HG02588 (cell line): ENCODE measurements at regions not wholly inside any gene's neighbourhood (a gene's known extent, or its start where the extent isn't known, plus 50 kb on each side); places are given as distances from the start of the nearest gene placed in this dataset.
"Not testable (repeated sequence)": the region's sequence is repeated elsewhere in the genome, so short reads cannot be mapped to it uniquely, and the experiment has no call there.

Experiments used
- ATAC-seq: cut with Tn5 transposase; IDR thresholded peaks from one replicate; pipeline ENCODE4 v1.9.1; 2021; ENCODE audit warnings: mild to moderate bottlenecking, moderate library complexity; ENCODE audit not compliant: unreplicated experiment

- ATAC-seq: no peak
Measured at GRCh38 chr12:33588725-33589405, 149.2 kb upstream of the SYT10 start.

- ATAC-seq: no peak
Measured at GRCh38 chr12:33589576-33590114, 150.0 kb upstream of the SYT10 start.

DNA sequence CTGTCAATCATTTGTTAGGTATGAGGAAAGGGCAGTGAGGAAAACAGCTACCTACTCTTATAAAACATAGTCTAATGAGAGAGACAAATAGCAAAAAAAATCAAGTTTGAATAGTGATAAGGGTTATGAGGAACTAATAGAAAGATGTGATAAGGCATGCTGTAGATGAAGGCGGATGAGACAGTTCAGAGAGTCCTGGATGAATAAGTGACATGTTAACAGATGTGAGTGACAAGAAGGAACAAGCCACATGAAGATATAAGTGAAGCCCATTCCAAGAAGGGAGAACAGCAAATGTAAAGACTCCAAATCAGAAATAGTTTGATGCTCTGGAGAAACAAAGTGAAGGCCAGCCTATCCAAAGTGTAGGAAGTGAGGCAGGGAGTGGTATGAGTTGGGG lies 154.1 kb upstream of the SYT10 start:
- ATAC-seq: no peak

DNA sequence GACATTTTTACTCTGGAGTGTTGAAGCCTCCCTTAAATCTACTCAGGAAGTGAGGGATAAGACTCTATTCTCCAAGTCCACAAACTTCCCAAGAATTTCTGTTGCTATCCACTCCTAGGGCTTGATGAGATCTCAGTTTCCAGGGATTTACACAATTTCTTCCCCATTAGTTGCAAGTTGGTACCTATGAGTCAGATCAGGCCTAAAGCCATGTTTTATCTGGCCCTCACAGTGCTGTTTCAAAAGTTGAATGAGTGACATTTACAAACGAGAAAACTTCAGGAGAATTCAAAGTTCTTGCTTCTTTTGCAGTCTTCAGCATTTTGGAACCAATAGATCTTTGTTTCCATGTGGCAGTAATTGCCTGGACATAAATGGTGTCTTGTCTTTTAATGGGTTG lies 156.4 kb upstream of the SYT10 start:
- ATAC-seq: no peak

GRCh38 chr12:33596814-33597213 lies 157.2 kb upstream of the SYT10 start:
- ATAC-seq: no peak

DNA sequence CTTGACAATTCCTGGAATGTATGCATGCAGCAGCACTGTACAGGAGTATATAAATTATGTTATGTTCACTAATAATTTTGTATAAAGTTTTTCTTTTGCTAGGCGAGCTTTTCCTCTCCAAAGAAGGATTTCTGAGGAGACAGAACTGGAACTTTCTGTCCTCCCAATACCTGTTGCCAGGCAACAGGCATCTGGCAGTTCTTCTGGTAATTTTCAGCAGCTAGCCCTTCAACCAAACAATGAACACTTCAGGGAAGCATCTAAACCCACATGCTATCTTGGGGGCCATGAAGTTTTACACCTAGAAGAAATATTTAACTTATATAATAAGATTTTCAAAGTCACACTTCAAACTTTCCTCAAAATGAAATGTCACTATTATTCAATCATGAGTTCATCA lies 162.9 kb upstream of the SYT10 start:
- no peak for ATAC-seq

GRCh38 chr12:33605757-33606156 lies 166.1 kb upstream of the SYT10 start:
- no peak for ATAC-seq

DNA sequence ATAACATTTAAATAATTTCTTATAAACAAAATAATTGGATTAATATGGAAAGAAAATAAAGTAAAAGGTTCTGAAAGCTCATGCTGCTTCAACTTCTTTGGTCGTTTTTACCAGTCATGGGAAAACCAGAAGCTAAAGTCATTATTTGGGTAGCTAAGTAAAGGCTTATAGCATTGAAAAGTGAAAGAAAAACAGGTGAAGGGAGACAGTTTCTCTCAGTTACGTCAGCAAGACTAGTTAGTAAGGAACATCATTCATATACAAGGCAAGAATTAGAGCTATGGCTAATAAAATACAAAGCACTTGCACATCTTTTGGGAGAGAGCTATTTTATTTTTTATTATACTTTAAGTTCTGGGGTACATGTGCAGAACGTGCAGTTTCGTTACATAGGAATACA lies 170.3 kb upstream of the SYT10 start:
- no peak for ATAC-seq

- no peak for ATAC-seq
Measured at GRCh38 chr12:33614630-33615029, 175.0 kb upstream of the SYT10 start.

- ATAC-seq: no peak
Measured at GRCh38 chr12:33617218-33617617, 177.6 kb upstream of the SYT10 start.

DNA sequence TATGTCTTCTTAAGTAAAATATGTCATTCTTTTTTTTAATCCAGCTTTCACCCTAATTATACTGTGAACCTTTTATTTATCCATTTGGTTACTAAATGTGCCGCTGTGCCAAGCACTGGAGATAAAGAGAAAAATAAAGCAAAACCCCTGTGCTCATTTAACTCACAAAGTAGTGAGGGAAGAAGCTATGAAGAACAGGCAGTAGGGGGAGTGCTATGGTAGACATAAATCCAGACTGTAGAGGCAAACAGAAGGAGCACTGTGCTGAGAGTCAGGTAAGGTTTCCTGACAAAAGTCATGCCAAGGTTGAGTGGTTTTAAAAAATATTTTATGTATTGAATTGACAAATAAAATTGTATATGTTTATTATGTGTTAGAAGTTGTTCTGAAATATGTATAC lies 188.5 kb upstream of the SYT10 start:
- ATAC-seq: no peak

DNA sequence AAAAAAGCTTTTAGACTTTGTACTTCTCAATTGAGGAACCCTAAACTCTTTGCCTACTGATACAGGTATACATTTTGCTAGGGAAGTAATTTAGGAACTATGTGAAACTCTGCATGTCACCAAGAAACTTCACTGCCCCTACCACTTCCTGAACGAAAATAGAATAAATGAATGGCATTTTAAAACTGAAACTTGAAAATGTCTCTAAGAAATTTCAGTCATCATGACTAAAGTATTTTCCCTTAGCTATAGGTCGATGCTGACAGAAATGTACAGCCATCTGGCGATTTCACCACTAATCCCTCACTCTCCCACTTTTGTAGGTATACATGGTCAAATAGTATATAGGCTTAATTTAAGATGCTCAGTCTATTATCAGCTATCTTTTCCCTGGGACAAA lies 194.9 kb upstream of the SYT10 start:
- ATAC-seq: peak; percentile 57

DNA sequence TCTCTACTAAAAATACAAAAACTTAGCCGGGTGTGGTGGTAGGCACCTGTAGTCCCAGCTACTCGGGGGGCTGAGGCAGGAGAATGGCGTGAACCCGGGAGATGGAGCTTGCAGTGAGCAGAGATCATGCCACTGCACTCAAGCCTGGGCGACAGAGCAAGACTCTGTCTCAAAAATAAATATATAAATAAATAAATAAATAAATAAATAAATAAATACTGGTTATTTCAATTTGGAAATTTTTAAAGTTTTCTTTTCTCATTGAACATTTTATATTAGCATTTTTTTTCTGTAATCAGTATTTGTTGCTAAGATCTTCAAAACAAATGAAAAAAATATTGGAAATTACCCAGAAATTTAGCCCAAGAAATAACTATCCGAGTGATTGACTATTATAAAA lies 197.3 kb upstream of the SYT10 start:
- ATAC-seq: not testable (repeated sequence)

GRCh38 chr12:33639975-33640374 lies 200.4 kb upstream of the SYT10 start:
- ATAC-seq: no peak

- no peak for ATAC-seq
Measured at GRCh38 chr12:33649992-33650391, 210.4 kb upstream of the SYT10 start.

DNA sequence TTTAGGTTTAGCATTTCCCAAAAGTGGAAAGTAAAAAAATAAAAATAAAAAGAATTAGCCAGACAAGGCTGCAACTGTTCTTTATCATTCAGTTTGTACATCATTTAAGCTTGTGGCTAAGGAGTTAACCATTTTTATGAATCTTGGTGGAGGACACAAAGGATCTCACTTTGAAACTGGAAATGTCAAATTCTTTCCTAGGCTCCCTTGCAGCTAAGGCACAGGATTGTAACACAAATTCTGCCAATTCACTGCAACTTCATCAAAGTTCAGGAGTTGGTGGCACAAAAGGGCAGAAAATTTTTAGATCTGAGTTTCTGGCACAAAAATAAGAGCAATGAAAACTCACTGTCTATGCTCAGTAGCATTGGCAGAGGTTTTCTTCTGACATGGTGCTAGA lies 211.2 kb upstream of the SYT10 start:
- no peak for ATAC-seq

GRCh38 chr12:33653362-33653761 lies 213.7 kb upstream of the SYT10 start:
- no peak for ATAC-seq

GRCh38 chr12:33654313-33654712 lies 214.7 kb upstream of the SYT10 start:
- ATAC-seq: no peak

DNA sequence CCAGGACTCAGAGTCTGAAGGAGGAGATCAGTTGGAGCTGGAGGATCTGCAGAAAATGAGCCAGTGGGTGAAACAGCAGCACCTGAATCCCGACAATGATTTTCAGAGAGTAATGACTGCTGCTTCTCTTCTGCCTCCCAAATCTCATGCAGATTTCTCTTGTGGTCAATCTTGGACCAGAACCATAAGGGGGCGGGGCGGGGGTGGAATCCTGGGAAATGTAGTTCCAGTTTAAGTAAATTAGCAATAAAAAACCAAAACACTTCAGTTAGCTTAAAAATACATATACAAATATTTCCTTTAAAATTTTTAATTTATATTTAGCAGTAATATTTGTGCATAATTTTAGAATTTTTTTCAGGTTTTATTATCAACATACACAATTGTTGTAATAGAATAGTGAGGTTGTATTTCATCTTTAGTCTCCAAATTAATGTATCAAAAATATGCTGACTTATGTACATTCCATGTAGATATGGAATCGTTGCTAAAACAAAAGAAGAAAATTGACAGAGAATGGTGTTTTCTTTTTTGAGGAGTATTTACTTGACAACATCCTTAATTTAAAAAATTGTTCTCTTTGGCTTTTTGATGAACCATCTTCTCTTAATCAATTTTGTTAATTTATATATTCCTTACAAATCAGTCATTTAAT lies 223.5 kb upstream of the SYT10 start:
- ATAC-seq: no peak

DNA sequence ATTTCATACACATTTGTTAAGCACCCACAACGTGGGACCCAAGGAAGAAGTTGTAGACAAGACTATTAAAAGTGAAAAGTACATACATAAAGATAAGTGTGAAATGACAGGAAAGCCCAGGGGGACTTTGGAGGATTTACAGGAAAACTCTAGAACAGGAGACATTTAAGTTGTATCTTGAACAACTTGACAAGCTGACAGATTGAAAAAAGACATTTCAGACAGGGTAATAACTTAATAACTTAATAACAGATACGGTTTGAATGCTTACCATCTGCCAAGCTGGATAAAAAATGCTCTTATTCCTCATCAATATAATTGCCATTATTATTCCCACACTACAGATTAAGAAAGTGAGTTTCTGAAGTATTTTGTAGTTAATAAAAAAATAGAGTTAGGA lies 229.7 kb upstream of the SYT10 start:
- no peak for ATAC-seq

DNA sequence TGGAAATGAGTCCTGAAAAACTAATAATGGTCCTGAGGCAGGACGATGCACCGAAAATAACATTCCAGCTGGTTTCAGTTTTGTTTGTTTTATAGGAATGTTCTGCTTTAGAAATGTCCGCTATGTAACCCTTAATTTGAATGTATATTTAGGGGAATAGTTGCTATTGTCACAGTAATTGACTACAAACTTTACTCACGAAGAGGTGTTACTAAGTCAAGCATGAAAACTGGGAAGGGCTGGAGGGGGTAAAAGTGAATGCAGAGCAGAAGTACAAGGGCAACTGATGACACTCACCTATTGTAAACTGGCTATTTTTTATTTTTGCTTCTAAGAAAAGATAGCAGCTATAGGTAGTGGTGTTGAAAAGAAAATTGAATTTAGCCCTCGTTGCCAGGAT lies 230.7 kb upstream of the SYT10 start:
- ATAC-seq: no peak

- ATAC-seq: no peak
Measured at GRCh38 chr12:33671676-33672075, 232.1 kb upstream of the SYT10 start.
